ENCODE measurements at regions not wholly inside any gene's neighbourhood (a gene's known extent, or its start where the extent isn't known, plus 50 kb on each side); places are given as distances from the start of the nearest gene placed in this dataset.
A peak's percentile ranks its signal among the peaks of the same experiment; 100 is the strongest.

GRCh38 chr2:220913384-220913783 lies 658.7 kb downstream of the EPHA4 start:
- no peak for DNase-seq (ENCODE audit: low spot score)

GRCh38 chr2:220915092-220915623 lies 656.9 kb downstream of the EPHA4 start:
- no peak for DNase-seq (ENCODE audit: low spot score)

DNA sequence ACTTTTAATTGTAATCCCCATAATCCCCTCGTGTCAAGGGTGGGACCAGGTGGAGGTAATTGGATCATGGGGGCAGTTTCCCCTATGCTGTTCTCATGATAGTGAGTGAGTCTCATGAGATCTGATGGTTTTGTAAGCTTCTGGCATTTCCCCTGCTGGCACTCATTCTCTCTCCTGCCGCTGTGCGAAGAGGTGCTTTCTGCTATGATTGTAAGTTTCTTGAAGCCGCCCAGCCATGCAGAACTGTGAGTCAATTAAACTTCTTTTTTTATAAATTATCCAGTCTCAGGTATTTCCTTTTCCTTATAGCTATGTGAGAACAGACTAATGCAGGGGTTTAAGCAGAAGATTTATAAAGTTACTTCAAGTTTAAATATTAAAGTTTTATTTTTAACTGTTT lies 655.2 kb downstream of the EPHA4 start:
- no peak for DNase-seq (ENCODE audit: low spot score)

GRCh38 chr2:220930271-220931076 lies 641.6 kb downstream of the EPHA4 start:
- DNase-seq (ENCODE audit: low spot score), result no peak

DNA sequence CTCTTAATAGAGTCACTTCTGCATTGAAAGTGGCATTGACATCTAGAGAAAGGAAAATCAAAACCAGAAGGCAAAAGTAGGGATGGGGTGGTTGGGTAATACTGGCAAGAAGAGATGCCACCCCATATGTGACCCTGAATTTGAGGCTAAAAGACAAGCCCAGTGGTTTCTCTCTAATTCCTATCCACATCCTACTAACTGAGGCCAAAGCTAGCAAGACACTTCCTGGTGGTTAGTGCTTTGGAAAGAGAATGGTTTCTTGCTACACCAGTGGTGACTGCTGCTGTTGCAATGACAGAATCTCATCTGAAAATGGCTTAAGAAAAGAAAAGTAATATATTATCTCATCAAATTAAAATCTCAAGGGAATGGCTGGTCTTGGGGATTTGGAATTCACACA lies 640.6 kb downstream of the EPHA4 start:
- no peak for DNase-seq (ENCODE audit: low spot score)

GRCh38 chr2:220932041-220932440 lies 640.1 kb downstream of the EPHA4 start:
- no peak for DNase-seq (ENCODE audit: low spot score)

DNA sequence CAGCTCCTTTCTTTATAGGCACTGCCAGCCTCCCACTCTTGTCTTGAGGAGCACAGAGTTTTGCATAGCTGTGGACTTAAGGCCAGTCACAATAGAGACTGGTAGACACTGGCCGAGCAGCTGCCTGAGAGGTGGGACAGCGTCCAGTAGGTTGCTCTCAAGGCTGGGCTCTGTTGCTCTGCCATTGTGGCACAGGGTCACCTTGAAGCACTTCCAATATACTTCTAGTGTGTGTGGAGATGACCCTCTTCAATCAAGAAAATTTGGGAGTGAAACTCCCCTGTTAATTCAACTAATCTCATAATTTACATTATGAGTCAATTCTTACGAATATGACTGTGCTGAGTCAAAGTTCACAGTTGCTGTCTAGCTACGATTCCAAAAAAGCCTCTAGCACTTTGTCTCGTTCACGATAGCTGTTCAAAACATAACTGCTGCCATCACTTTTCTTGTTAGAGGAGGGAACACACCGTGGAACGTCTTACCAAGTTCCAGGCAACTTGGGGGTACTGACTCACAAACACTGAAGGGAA lies 636.2 kb downstream of the EPHA4 start:
- DNase-seq (ENCODE audit: low spot score), result no peak

DNA sequence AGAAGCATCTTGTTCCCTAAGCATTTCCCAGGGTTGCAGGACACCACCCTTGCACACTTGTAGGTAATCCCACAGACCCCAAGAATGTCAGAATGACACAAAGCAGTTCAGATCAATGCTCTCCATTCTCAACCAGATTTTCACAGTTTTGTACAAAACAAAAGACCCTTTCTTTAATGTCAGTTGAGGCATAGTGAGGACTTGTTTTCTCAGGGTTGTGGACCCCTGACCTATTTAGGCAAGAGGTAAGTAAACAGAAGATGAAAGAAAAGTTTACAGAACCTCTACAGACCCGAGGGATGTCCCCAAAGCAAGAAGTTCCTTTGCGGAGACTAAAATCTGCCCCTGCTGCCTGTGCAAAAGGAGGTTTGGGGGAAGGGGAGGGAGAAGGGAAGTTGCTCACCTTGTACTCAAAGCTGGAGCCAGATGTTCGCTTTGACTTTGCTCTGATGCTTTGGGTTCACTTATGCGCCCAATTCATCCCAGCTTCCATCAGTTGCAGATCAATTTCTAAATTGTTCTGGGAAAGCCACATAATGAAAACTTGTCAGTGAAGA lies 635.4 kb downstream of the EPHA4 start:
- no peak for DNase-seq (ENCODE audit: low spot score)

DNA sequence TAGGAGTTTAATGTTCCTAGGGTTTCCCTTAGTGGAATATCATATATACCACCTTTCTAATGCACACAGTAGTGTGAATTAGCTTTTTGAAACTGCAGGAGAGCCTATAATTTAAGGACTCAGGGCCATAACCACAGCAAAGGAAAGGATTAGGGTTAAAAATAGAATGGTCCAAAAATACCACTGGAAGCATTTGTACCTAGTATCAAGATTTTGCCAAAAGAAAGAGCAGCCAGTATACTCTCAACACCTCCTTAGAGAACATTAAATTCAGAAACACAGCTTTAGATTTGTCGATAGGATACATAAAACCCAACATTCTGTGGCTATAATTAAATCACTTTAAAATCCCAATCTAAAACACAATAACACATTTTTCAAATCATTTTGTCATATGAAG lies 634.9 kb downstream of the EPHA4 start:
- no peak for DNase-seq (ENCODE audit: low spot score)

GRCh38 chr2:220940646-220941045 lies 631.5 kb downstream of the EPHA4 start:
- no peak for DNase-seq (ENCODE audit: low spot score)

GRCh38 chr2:220941683-220942082 lies 630.4 kb downstream of the EPHA4 start:
- no peak for DNase-seq (ENCODE audit: low spot score)

DNA sequence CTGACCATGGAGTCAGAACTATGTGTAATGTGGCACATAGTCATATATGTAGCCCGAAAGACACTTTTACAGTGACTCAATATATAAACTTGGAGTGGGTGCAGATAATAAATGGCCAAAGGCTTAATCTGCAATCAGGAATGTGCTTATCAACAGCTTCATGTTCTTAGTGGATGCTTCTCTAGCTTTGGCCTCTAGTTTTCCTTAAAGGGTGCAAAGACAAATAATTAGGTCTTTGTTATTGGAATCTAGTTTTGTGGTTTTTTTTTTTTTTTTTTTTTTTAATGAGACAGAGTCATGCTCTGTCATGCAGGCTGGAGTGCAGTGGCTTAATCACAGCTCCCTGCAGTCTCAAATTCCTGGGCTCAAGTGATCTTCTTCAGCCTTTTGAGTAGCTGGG lies 625.6 kb downstream of the EPHA4 start:
- DNase-seq (ENCODE audit: low spot score), result no peak

- DNase-seq (ENCODE audit: low spot score), result no peak
Measured at GRCh38 chr2:220948579-220948978, 623.5 kb downstream of the EPHA4 start.

- DNase-seq (ENCODE audit: low spot score), result no peak
Measured at GRCh38 chr2:220949466-220949865, 622.6 kb downstream of the EPHA4 start.

- no peak for DNase-seq (ENCODE audit: low spot score)
Measured at GRCh38 chr2:220955776-220956175, 616.3 kb downstream of the EPHA4 start.

GRCh38 chr2:220956429-220956828 lies 615.7 kb downstream of the EPHA4 start:
- no peak for DNase-seq (ENCODE audit: low spot score)

GRCh38 chr2:220959391-220959802 lies 612.7 kb downstream of the EPHA4 start:
- no peak for DNase-seq (ENCODE audit: low spot score)

- no peak for DNase-seq (ENCODE audit: low spot score)
Measured at GRCh38 chr2:220961143-220961860, 610.8 kb downstream of the EPHA4 start.

DNA sequence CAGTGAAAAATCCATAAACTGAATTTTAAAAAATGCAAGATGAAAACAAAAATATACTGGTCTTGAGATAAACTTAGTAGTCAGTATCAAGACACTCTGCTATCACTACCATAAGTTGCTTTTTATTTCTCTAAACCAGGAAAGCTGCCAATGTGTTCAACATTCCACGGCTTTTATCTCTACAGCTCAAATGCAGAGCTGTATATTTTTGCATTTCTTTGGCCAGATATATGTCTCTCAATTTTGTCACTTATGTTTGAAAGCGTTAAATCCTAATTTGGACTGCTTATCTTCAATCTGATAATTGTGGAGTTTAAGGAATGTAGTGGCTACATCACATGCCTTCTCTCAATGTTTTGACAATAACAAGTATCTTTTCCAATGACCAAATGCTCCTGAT lies 609.5 kb downstream of the EPHA4 start:
- DNase-seq (ENCODE audit: low spot score), result peak; percentile 34

GRCh38 chr2:220963076-220963475 lies 609.0 kb downstream of the EPHA4 start:
- DNase-seq (ENCODE audit: low spot score), result no peak

- no peak for DNase-seq (ENCODE audit: low spot score)
Measured at GRCh38 chr2:220963930-220964329, 608.2 kb downstream of the EPHA4 start.

DNA sequence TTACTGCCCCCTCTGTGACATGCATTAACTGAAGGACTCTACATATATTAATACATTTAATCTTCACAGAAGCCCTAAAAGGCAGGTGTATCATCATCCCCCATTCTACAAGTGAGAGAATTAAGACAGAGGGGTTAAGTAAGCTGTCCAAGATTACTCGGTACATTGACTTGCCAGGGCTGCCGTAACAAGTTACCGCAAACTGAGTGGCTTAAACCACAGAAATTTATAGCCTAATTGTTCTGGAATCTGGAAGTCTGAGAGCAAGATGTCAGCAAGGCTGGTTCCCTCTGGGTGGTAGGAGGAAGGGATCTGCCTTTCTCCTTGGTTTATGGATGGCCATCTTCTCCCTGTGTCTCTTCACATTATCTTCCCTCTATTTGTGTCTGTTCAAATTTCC lies 605.5 kb downstream of the EPHA4 start:
- DNase-seq (ENCODE audit: low spot score), result peak; percentile 91
